Activated CD8-positive, alpha-beta T cell treated with anti-CD3 and anti-CD28 coated beads for 36 hours (primary cell): ENCODE measurements at regions not wholly inside any gene's neighbourhood (a gene's known extent, or its start where the extent isn't known, plus 50 kb on each side); places are given as distances from the start of the nearest gene placed in this dataset.

Experiments
- ATAC-seq: fragments of 200-7000 bp; cut with Tn5 transposase; one replicate; pipeline ENCODE4 v1.10.0; 2021; ENCODE audit warnings: mild to moderate bottlenecking, moderate library complexity
- CTCF ChIA-PET: fragments of 350-600 bp; sonication (Branson Sonifier 250); formaldehyde crosslinking; loops from one replicate; lab custom pipeline; 2021; ENCODE audit warnings: antibody characterized with exemption; lab: Charles Lee
- POLR2A ChIA-PET: fragments of 350-600 bp; sonication (Branson Sonifier 250); formaldehyde crosslinking; loops from one replicate; lab custom pipeline; 2021; ENCODE audit warnings: antibody characterized with exemption; lab: Charles Lee
- DNase-seq: peaks from one replicate; pipeline ENCODE4 v3.0.0-alpha.2; 2020
- H3K27ac Mint-ChIP-seq: one replicate; pipeline ENCODE4 v1.8.0; 2021; ENCODE audit warnings: mild to moderate bottlenecking, mixed read lengths
- H3K27me3 Mint-ChIP-seq: one replicate; pipeline ENCODE4 v1.8.0; 2021; ENCODE audit warnings: mixed read lengths
- H3K36me3 Mint-ChIP-seq: one replicate; pipeline ENCODE4 v1.8.0; 2021; ENCODE audit warnings: low read depth, mixed read lengths
- H3K4me1 Mint-ChIP-seq: one replicate; pipeline ENCODE4 v1.8.0; 2021; ENCODE audit warnings: low read depth, mixed read lengths
- H3K4me3 Mint-ChIP-seq: one replicate; pipeline ENCODE4 v1.8.0; 2021; ENCODE audit warnings: mild to moderate bottlenecking, moderate library complexity, mixed read lengths
- H3K9me3 Mint-ChIP-seq: one replicate; pipeline ENCODE4 v1.8.0; 2021; ENCODE audit warnings: mixed read lengths
- intact Hi-C: fragments of 100-400 bp; cut with micrococcal nuclease; formaldehyde crosslinking; loops from one replicate; pipeline ENCODE4 v1.10.0; 2022
- TF ChIP-seq, protein P1 (sequence below): fragments of 200-600 bp; IDR thresholded peaks from one replicate; pipeline ENCODE4 v1.8.0; 2022; ENCODE audit warnings: antibody characterized with exemption, mild to moderate bottlenecking

DNA sequence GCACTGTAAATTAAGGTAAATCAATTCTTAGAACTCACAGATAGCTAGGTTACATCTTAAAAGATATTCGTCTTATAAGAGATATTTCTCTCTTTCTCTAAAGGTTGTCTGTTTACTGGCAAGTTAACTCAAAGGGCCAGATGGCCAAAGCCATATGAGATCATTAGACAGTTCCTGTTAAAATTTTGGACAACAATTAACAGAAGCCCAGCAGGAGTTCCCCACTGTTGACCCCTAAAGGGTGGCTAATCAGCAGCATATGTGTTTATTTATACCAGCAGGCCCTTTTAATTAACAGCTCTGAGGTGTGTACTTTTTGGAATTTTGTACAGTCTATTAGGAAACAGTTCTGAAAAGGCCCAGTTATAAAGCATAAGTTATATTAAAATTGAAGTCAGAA lies 245.8 kb downstream of the LIG4 start:
- ATAC-seq: no peak
- ChIA-PET CTCF (no interaction called here), POLR2A (no interaction called here)
- no peak for DNase-seq
- no peak overlapping the region for H3K4me3 Mint-ChIP-seq
- H3K9me3 Mint-ChIP-seq: peaks cover 1% of the 10 kb centered on the region
- intact Hi-C loops: no loop called here
- no peaks in the 10 kb centered on the region for H3K27me3 Mint-ChIP-seq
- H3K4me1 Mint-ChIP-seq: no peaks in the 10 kb centered on the region
- H3K27ac Mint-ChIP-seq: no peak overlapping the region
- no peaks in the 10 kb centered on the region for H3K36me3 Mint-ChIP-seq
- TF ChIP-seq, protein P1, sequence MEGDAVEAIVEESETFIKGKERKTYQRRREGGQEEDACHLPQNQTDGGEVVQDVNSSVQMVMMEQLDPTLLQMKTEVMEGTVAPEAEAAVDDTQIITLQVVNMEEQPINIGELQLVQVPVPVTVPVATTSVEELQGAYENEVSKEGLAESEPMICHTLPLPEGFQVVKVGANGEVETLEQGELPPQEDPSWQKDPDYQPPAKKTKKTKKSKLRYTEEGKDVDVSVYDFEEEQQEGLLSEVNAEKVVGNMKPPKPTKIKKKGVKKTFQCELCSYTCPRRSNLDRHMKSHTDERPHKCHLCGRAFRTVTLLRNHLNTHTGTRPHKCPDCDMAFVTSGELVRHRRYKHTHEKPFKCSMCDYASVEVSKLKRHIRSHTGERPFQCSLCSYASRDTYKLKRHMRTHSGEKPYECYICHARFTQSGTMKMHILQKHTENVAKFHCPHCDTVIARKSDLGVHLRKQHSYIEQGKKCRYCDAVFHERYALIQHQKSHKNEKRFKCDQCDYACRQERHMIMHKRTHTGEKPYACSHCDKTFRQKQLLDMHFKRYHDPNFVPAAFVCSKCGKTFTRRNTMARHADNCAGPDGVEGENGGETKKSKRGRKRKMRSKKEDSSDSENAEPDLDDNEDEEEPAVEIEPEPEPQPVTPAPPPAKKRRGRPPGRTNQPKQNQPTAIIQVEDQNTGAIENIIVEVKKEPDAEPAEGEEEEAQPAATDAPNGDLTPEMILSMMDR: no peak

DNA sequence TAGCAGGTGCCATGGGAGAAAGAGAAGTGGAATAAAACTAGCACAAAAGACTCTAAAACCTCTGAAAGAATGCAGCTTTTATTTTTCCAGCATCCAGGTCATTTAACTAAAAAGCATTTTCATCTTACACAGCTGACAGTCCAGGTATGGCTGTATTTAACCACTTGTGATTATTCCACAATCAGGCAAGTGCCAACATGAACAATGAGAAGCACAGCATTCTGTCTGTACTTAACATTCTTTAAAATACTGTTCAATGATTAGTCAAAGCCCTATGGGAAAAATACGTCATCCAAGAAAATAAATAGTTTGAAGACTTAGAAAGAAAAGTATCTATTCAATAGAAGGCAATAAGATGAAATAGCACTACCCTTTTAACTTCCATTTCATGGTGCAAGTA lies 246.9 kb downstream of the LIG4 start:
- Mint-ChIP-seq H3K27me3 (no peaks in the 10 kb centered on the region), H3K9me3 (peaks cover 1% of the 10 kb centered on the region), H3K4me3 (no peak overlapping the region), H3K27ac (no peak overlapping the region), H3K4me1 (no peaks in the 10 kb centered on the region), H3K36me3 (no peaks in the 10 kb centered on the region)
- TF ChIP-seq, protein P1: no peak
- intact Hi-C loops: no loop called here
- CTCF ChIA-PET: no interaction called here
- POLR2A ChIA-PET: no interaction called here
- DNase-seq (no peak), ATAC-seq (no peak)

DNA sequence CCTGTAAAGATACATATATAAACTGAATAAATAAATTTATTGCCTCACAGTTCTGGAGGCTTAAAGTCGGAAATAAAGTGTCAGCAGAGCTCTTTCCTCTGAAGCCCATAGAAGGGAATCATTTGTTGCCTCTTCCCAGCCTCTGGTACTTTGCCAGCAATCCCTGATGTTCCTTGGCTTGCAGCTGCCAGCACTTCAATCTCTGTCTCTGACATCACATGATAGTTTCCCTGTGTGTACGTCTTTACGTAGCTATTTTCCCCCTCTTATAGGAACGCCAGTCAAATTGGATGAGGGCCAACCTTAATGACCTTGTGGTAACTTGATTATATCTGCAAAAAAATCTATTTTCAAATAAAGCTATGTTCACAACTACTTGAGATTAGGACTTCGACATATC lies 250.9 kb downstream of the LIG4 start:
- Mint-ChIP-seq H3K9me3 (peaks cover 1% of the 10 kb centered on the region), H3K36me3 (no peaks in the 10 kb centered on the region), H3K27me3 (no peaks in the 10 kb centered on the region), H3K4me1 (no peaks in the 10 kb centered on the region), H3K4me3 (no peak overlapping the region), H3K27ac (no peak overlapping the region)
- TF ChIP-seq, protein P1: no peak
- DNase-seq: no peak
- intact Hi-C loops: no loop called here
- ChIA-PET CTCF (no interaction called here), POLR2A (no interaction called here)
- no peak for ATAC-seq

DNA sequence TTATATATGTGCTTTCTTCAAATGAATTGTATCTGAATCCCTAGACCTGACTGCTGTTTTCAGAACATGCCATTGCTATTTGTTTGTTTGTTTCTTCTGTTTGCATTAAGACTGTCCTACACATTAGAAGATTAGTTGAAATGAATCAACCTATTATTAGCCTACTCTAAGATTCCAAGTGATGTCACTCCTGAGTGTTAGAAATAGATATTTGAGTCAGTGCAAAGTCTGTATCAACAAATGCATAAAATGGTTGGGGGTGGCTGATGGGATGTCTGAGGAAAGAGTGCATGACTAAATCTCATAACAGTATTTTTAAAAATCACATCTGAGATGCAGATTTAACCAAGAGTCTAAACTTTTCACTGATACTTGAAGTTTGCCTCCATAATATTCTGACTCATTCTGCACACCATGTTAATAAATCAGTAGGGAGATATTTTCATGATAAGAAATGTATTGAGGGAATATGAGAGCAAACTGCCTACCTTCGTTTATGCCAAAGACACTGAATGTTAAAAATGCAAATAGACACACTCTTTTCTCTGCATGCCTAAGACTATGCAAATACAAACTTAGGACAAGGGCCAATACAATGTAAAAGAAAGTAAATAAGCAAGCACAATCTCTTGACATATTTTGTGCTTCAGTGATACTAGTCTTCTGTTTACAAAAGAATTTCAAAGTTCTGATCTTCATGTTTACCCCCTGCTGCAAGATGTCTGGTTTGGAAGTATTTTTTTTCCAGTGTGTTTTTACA lies 253.3 kb downstream of the LIG4 start:
- H3K27me3 Mint-ChIP-seq: no peaks in the 10 kb centered on the region
- H3K27ac Mint-ChIP-seq: no peak overlapping the region
- TF ChIP-seq, protein P1: no peak
- ChIA-PET POLR2A (no interaction called here), CTCF (no interaction called here)
- H3K4me1 Mint-ChIP-seq: no peaks in the 10 kb centered on the region
- ATAC-seq (no peak), DNase-seq (no peak)
- no peak overlapping the region for H3K4me3 Mint-ChIP-seq
- no peaks in the 10 kb centered on the region for H3K36me3 Mint-ChIP-seq
- intact Hi-C loops: no loop called here
- no peaks in the 10 kb centered on the region for H3K9me3 Mint-ChIP-seq

DNA sequence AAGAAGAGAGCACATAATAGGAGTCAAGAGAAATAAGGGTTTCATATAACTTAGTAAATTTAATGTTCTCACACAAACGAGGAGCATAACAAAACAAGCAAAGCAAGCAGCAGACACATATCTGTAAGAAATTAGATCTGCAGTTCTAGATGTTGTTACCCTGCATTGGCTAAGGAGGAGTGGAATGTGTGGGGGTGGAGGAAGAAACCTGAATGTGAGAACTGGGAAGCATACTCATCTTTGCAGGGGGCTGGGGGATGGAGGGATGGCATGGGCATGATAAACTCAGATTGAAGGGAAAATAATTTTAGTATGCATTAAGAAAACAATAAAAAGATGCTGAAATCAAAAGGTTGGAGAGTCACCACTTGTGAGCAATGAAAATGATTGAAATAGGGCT lies 255.0 kb downstream of the LIG4 start:
- ATAC-seq: no peak
- Mint-ChIP-seq H3K27me3 (no peaks in the 10 kb centered on the region), H3K36me3 (no peaks in the 10 kb centered on the region), H3K4me3 (no peak overlapping the region), H3K4me1 (no peaks in the 10 kb centered on the region), H3K9me3 (peaks cover 2% of the 10 kb centered on the region), H3K27ac (no peak overlapping the region)
- no peak for DNase-seq
- TF ChIP-seq, protein P1: no peak
- ChIA-PET CTCF (no interaction called here), POLR2A (no interaction called here)
- intact Hi-C loops: no loop called here
